SK-N-SH (cell line): ENCODE measurements at regions not wholly inside any gene's neighbourhood (a gene's known extent, or its start where the extent isn't known, plus 50 kb on each side); places are given as distances from the start of the nearest gene placed in this dataset.

Source experiments
- CTCF ChIA-PET: fragments of 300-600, 350-600 bp; formaldehyde crosslinking; extraction: SDS; loops from one replicate; lab custom pipeline; 2021; lab: Yijun Ruan, JAX
- POLR2A ChIA-PET: fragments of 350-600 bp; sonication (Branson Sonifier 250); formaldehyde crosslinking; extraction: SDS; loops from one replicate; lab custom pipeline; 2020; ENCODE audit warnings: antibody characterized with exemption, inconsistent platforms; lab: Yijun Ruan, JAX
- DNase-seq: peaks from one replicate; pipeline ENCODE4 v3.0.0; 2012
- H2AFZ ChIP-seq: fragments of 200-600 bp; sonication (generic); 2 replicates; pipeline ENCODE4 v1.8.1; 2016; ENCODE audit warnings: antibody characterized with exemption, mild to moderate bottlenecking, low read depth
- H3F3A ChIP-seq: fragments of 200-600 bp; sonication (generic); replicated peaks from 2 replicates; pipeline ENCODE3; 2016; ENCODE audit warnings: antibody characterized with exemption, mild to moderate bottlenecking; ENCODE audit not compliant: insufficient read depth
- H3K27ac ChIP-seq, 2 experiments: fragments of 200-500 bp in 1 of 2; fragments of 200-600 bp in 1 of 2; sonication (Bioruptor generic) in 1 of 2; sonication (generic), shearing (Covaris generic) in 1 of 2; 2 replicates each; pipeline versions ENCODE4 v1.5.1 to v1.6.1; 2014 to 2016; ENCODE audit warnings: low read depth in 2 of 2, inconsistent platforms in 1 of 2, low read length in 1 of 2, mild to moderate bottlenecking in 1 of 2, mixed read lengths in 1 of 2
- H3K27me3 ChIP-seq: fragments of 200-600 bp; sonication (generic), shearing (Covaris generic); 2 replicates; pipeline ENCODE4 v1.6.1; 2016; ENCODE audit warnings: mixed run types; ENCODE audit not compliant: insufficient read depth
- H3K36me3 ChIP-seq, 2 experiments: fragments of 200-500 bp in 1 of 2; fragments of 200-600 bp in 1 of 2; sonication (Bioruptor generic) in 1 of 2; sonication (generic) in 1 of 2; replicated peaks in 1 of 2; 2 replicates each; pipeline versions ENCODE3 to v1.5.1; 2014 to 2016; ENCODE audit warnings: low read length in 1 of 2, mild to moderate bottlenecking in 1 of 2; ENCODE audit not compliant: insufficient read depth in 2 of 2, control insufficient read depth in 1 of 2
- H3K4me1 ChIP-seq, 2 experiments: fragments of 200-500 bp in 1 of 2; fragments of 200-600 bp in 1 of 2; sonication (Bioruptor generic) in 1 of 2; sonication (generic), shearing (Covaris generic) in 1 of 2; 2 replicates each; pipeline versions ENCODE4 v1.5.1 to v1.6.1; 2014 to 2016; ENCODE audit warnings: low read depth in 1 of 2, low read length in 1 of 2, mixed run types in 1 of 2; ENCODE audit not compliant: insufficient read depth in 2 of 2, control insufficient read depth in 1 of 2
- H3K4me2 ChIP-seq: fragments of 200-600 bp; sonication (generic), shearing (Covaris generic); 2 replicates; pipeline ENCODE4 v1.6.1; 2017; ENCODE audit warnings: mixed run types
- H3K4me3 ChIP-seq, 2 experiments: fragments of 200-500 bp in 1 of 2; fragments of 200-600 bp in 1 of 2; sonication (Bioruptor generic) in 1 of 2; sonication (generic), shearing (Covaris generic) in 1 of 2; 2 replicates each; pipeline versions ENCODE4 v1.5.1 to v1.8.1; 2014 to 2016; ENCODE audit warnings: low read depth in 2 of 2, inconsistent platforms in 1 of 2, low read length in 1 of 2, mild to moderate bottlenecking in 1 of 2, mixed read lengths in 1 of 2, moderate library complexity in 1 of 2
- H3K79me2 ChIP-seq: fragments of 200-600 bp; sonication (generic); 2 replicates; pipeline ENCODE4 v1.8.1; 2017; ENCODE audit warnings: mild to moderate bottlenecking; ENCODE audit not compliant: insufficient read depth
- H3K9ac ChIP-seq: fragments of 200-600 bp; sonication (generic); 2 replicates; pipeline ENCODE4 v1.6.1; 2017; ENCODE audit warnings: mixed run types
- H3K9me2 ChIP-seq: fragments of 200-600 bp; sonication (generic); 2 replicates; pipeline ENCODE4 v1.6.1; 2017; ENCODE audit warnings: mixed run types
- H3K9me3 ChIP-seq: fragments of 200-600 bp; sonication (generic); 2 replicates; pipeline ENCODE4 v1.6.1; 2017; ENCODE audit warnings: mixed run types, mild to moderate bottlenecking, moderate library complexity
- H4K20me1 ChIP-seq: fragments of 200-600 bp; sonication (generic); 2 replicates; pipeline ENCODE4 v1.6.1; 2017; ENCODE audit warnings: mild to moderate bottlenecking, mixed run types; ENCODE audit not compliant: insufficient read depth
- ELF1 ChIP-seq: IDR thresholded peaks from 2 replicates; pipeline ENCODE4 v1.4.0; 2012
- EP300 ChIP-seq, 2 experiments: IDR thresholded peaks; 2 replicates each; pipeline versions ENCODE4 v1.4.0 to v1.6.1; 2012; ENCODE audit warnings: borderline replicate concordance in 1 of 2, low read depth in 1 of 2, low read length in 1 of 2
- EZH2phosphoT487 ChIP-seq: fragments of 200-600 bp; sonication (generic); IDR thresholded peaks from 2 replicates; pipeline ENCODE4 v1.6.1; 2017; ENCODE audit warnings: low read depth, mixed run types, mild to moderate bottlenecking, antibody characterized with exemption, moderate library complexity, borderline replicate concordance
- FOSL2 ChIP-seq: IDR thresholded peaks from 2 replicates; pipeline ENCODE4 v1.4.0; 2012; ENCODE audit warnings: low read depth, mild to moderate bottlenecking, moderate library complexity, borderline replicate concordance
- FOXM1 ChIP-seq: IDR thresholded peaks from 2 replicates; pipeline ENCODE4 v1.4.0; 2012; ENCODE audit warnings: low read depth, mild to moderate bottlenecking
- IRF3 ChIP-seq: fragments of 150-350 bp; IDR thresholded peaks from 2 replicates; pipeline ENCODE4 v1.6.1; 2016; ENCODE audit warnings: mild to moderate bottlenecking, low read depth, low read length
- MAX ChIP-seq: IDR thresholded peaks from 2 replicates; pipeline ENCODE4 v1.4.0; 2012; ENCODE audit warnings: low read depth
- MEF2A ChIP-seq: IDR thresholded peaks from 2 replicates; pipeline ENCODE4 v1.4.0; 2012; ENCODE audit warnings: low read depth, borderline replicate concordance
- MXI1 ChIP-seq: IDR thresholded peaks from 2 replicates; pipeline ENCODE4 v1.6.1; 2012; ENCODE audit warnings: mild to moderate bottlenecking, low read depth, low read length, improper control_type of control experiment
- RAD21 ChIP-seq: IDR thresholded peaks from 2 replicates; pipeline ENCODE4 v1.6.1; 2012; ENCODE audit warnings: mild to moderate bottlenecking, low read length
- RXRA ChIP-seq: IDR thresholded peaks from 2 replicates; pipeline ENCODE4 v1.4.0; 2012; ENCODE audit warnings: low read depth, mild to moderate bottlenecking, borderline replicate concordance
- ZBTB33 ChIP-seq: IDR thresholded peaks from 2 replicates; pipeline ENCODE4 v1.4.0; 2012; ENCODE audit warnings: low read depth, borderline replicate concordance
- WGBS: methylation state at CpG from one replicate; pipeline ENCODE4 v1.1.6; 2017; ENCODE audit warnings: low lambda C conversion rate; 5-methylcytosine and 5-hydroxymethylcytosine counted together

- TF ChIP-seq ZBTB33 (no peak), RAD21 (no peak), MXI1 (no peak), RXRA (no peak), FOXM1 (no peak), FOSL2 (no peak), EZH2phosphoT487 (no peak), ELF1 (no peak)
Observed at GRCh38 chr11:119803726-119804294, 74.8 kb upstream of the NECTIN1 start (continued).

DNA sequence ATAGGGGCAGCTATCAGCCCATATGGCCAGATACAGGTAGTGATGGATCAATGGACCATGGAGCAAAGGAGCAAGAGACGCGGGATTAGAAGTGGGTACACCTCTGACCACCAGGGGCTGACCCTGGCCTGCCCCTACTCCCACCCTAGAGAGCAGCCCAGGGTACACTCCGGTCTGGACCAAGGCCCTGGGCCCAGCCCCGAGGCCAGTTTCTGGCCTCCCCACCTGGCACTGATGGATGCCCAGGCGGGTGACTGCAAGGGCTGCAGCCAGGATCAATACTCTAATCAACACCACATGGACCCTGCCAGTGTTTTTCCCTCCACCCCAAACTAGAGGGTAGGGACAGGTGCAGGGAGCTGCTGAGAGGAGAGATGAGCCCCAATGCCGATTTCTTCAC is 74.1 kb upstream of the NECTIN1 start:
- WGBS, result 25% methylated on average over 1 of the region's 6 CpGs
- ChIA-PET CTCF (interaction anchor here (0.6 to 1.4 kb wide), 4 partner anchors 23 to 104 kb away, joined by 3 read pairs; no protein-coding TSS in a partner anchor), POLR2A (no interaction called here)

More for the DNA sequence above, 74.1 kb upstream of the NECTIN1 start:
- peaks cover 0 to 33% of the 10 kb centered on the region in 2 experiments; a peak in 1 of 4 replicates for H3K4me1 ChIP-seq
- no peak for DNase-seq
- no peak overlapping the region for H3K27ac ChIP-seq
- TF ChIP-seq MAX (no peak), IRF3 (no peak), MEF2A (no peak), EP300 (IDR thresholded peaks at IDR 0.05; ENCODE audit: borderline replicate concordance in 1 of 2, low read depth in 1 of 2, low read length in 1 of 2) (no peak)
- H4K20me1 ChIP-seq, result no peaks in the 10 kb centered on the region
- H3K4me3 ChIP-seq, result no peak overlapping the region
- no peak overlapping the region for H3K4me2 ChIP-seq
- H2AFZ ChIP-seq, result no peak overlapping the region
- H3F3A ChIP-seq, result no peaks in the 10 kb centered on the region
- H3K9ac ChIP-seq, result no peak overlapping the region
- no peaks in the 10 kb centered on the region for H3K36me3 ChIP-seq
- H3K9me3 ChIP-seq, result no peaks in the 10 kb centered on the region
- H3K79me2 ChIP-seq, result no peaks in the 10 kb centered on the region
- no peaks in the 10 kb centered on the region; the same call in 1 of the 2 replicates for H3K27me3 ChIP-seq
- H3K9me2 ChIP-seq, result no peaks in the 10 kb centered on the region
